GM18520 (cell line): ENCODE measurements at regions not wholly inside any gene's neighbourhood (a gene's known extent, or its start where the extent isn't known, plus 50 kb on each side); places are given as distances from the start of the nearest gene placed in this dataset.

Experiments
- ATAC-seq: cut with Tn5 transposase; IDR thresholded peaks from one replicate; pipeline ENCODE4 v1.9.1; 2021; ENCODE audit not compliant: unreplicated experiment

- ATAC-seq, result no peak
These were observed 544.0 kb downstream of the ACTL7B start for GRCh38 chr9:108311745-108312144.

- no peak for ATAC-seq
These were observed 545.6 kb downstream of the ACTL7B start for GRCh38 chr9:108310202-108310601.

GRCh38 chr9:108300306-108301287, 555.2 kb downstream of the ACTL7B start:
- ATAC-seq, result no peak

GRCh38 chr9:108297073-108297472, 558.7 kb downstream of the ACTL7B start:
- no peak for ATAC-seq

GRCh38 chr9:108296056-108296455, 559.7 kb downstream of the ACTL7B start:
- no peak for ATAC-seq

- ATAC-seq, result no peak
These were observed 564.2 kb downstream of the ACTL7B start for GRCh38 chr9:108291586-108291932.

- ATAC-seq, result no peak
These were observed 564.8 kb downstream of the ACTL7B start for GRCh38 chr9:108290839-108291585.

- no peak for ATAC-seq
These were observed 569.1 kb downstream of the ACTL7B start for GRCh38 chr9:108286638-108287206.

- ATAC-seq, result no peak
These were observed 572.1 kb downstream of the ACTL7B start for GRCh38 chr9:108283696-108284095.

GRCh38 chr9:108282872-108283271, 572.9 kb downstream of the ACTL7B start:
- no peak for ATAC-seq

GRCh38 chr9:108281696-108282095, 574.1 kb downstream of the ACTL7B start:
- no peak for ATAC-seq

GRCh38 chr9:108278341-108278740, 577.4 kb downstream of the ACTL7B start:
- no peak for ATAC-seq

- ATAC-seq, result no peak
These were observed 578.6 kb downstream of the ACTL7B start for GRCh38 chr9:108277216-108277615.

GRCh38 chr9:108275906-108276305, 579.9 kb downstream of the ACTL7B start:
- no peak for ATAC-seq

GRCh38 chr9:108274971-108275370, 580.8 kb downstream of the ACTL7B start:
- no peak for ATAC-seq

GRCh38 chr9:108273988-108274387, 581.8 kb downstream of the ACTL7B start:
- ATAC-seq, result no peak

GRCh38 chr9:108272349-108272899, 583.4 kb downstream of the ACTL7B start:
- no peak for ATAC-seq

- no peak for ATAC-seq
These were observed 584.0 kb downstream of the ACTL7B start for GRCh38 chr9:108271646-108272348.

GRCh38 chr9:108271236-108271635, 584.5 kb downstream of the ACTL7B start:
- no peak for ATAC-seq

- ATAC-seq, result no peak
These were observed 585.2 kb downstream of the ACTL7B start for GRCh38 chr9:108270561-108270960.

GRCh38 chr9:108270051-108270450, 585.7 kb downstream of the ACTL7B start:
- no peak for ATAC-seq
